Endothelial cell of umbilical vein (primary cell): ENCODE measurements at regions not wholly inside any gene's neighbourhood (a gene's known extent, or its start where the extent isn't known, plus 50 kb on each side); places are given as distances from the start of the nearest gene placed in this dataset.

ENCODE experiments used
- BruUV-seq: library from RNA; stranded (reverse); fragments of 400-500 nt; replicated peaks from 2 replicates; lab custom pipeline; 2021; lab: Mats Ljungman, UMichigan
- CTCF ChIA-PET: fragments of 300-600, 350-600 bp; sonication (Branson Sonifier 250); formaldehyde crosslinking; loops from one replicate; lab custom pipeline; 2021; ENCODE audit warnings: antibody characterized with exemption, inconsistent platforms; lab: Charles Lee
- POLR2A ChIA-PET: fragments of 300-600, 350-600 bp; sonication (Branson Sonifier 250); formaldehyde crosslinking; loops from one replicate; lab custom pipeline; 2021; ENCODE audit warnings: antibody characterized with exemption, inconsistent platforms; lab: Charles Lee
- DNase-seq: peaks from one replicate; pipeline ENCODE4 v3.0.0-alpha.2; 2011; ENCODE audit warnings: low read depth, low spot score
- FAIRE-seq: peaks from 2 replicates; lab custom pipeline; 2011; peaks lifted over from hg19 to GRCh38; lab: Jason Lieb, UNC
- H2AFZ ChIP-seq: 2 replicates; pipeline ENCODE4 v1.6.0; 2012; ENCODE audit warnings: low read depth, low read length, control low read depth, inconsistent platforms
- H3K27ac ChIP-seq: 2 replicates; pipeline ENCODE4 v1.5.1; 2011; ENCODE audit warnings: low read depth, mild to moderate bottlenecking, control low read depth, low read length, moderate library complexity; ENCODE audit not compliant: insufficient read depth
- H3K27me3 ChIP-seq, 2 experiments: 2 replicates each; pipeline versions ENCODE4 v1.6.0 to v1.6.1; 2011; ENCODE audit warnings: low read length in 2 of 2, mixed read lengths in 1 of 2; ENCODE audit not compliant: control insufficient read depth in 2 of 2, insufficient read depth in 2 of 2
- H3K36me3 ChIP-seq, 2 experiments: 2 replicates in 1 of 2; 3 replicates in 1 of 2; pipeline ENCODE4 v1.5.1; 2011; ENCODE audit warnings: low read length in 2 of 2, mild to moderate bottlenecking in 1 of 2, moderate library complexity in 1 of 2; ENCODE audit not compliant: control insufficient read depth in 2 of 2, insufficient read depth in 2 of 2; ENCODE audit errors: extremely low read depth in 1 of 2
- H3K4me1 ChIP-seq: 3 replicates; pipeline ENCODE4 v1.5.1; 2011; ENCODE audit warnings: mild to moderate bottlenecking, low read length; ENCODE audit not compliant: control insufficient read depth, insufficient read depth; ENCODE audit errors: extremely low read depth
- H3K4me2 ChIP-seq: 2 replicates; pipeline ENCODE4 v1.6.1; 2011; ENCODE audit warnings: low read length, control low read depth, mixed read lengths; ENCODE audit not compliant: insufficient read depth
- H3K4me3 ChIP-seq, 3 experiments: fragments of 200-600 bp in 1 of 3; sonication (generic), shearing (Covaris generic) in 1 of 3; replicated peaks in 1 of 3; 2 replicates each; pipeline ENCODE4 v1.5.1; 2011 to 2016; ENCODE audit warnings: control low read depth in 3 of 3, low read length in 3 of 3, mild to moderate bottlenecking in 2 of 3, inconsistent platforms in 1 of 3, low read depth in 1 of 3, moderate library complexity in 1 of 3; ENCODE audit not compliant: insufficient read depth in 1 of 3
- H3K79me2 ChIP-seq: 2 replicates; pipeline ENCODE4 v1.6.0; 2012; ENCODE audit warnings: low read length, inconsistent platforms; ENCODE audit not compliant: control insufficient read depth, insufficient read depth
- H3K9ac ChIP-seq: replicated peaks from 2 replicates; pipeline ENCODE3; 2011; ENCODE audit warnings: low read length, control low read depth; ENCODE audit not compliant: insufficient read depth; ENCODE audit errors: extremely low read depth
- H3K9me1 ChIP-seq: replicated peaks from 3 replicates; pipeline ENCODE4 v1.6.0; 2011; ENCODE audit warnings: mild to moderate bottlenecking, low read length; ENCODE audit not compliant: control insufficient read depth, insufficient read depth; ENCODE audit errors: extremely low read depth
- H3K9me3 ChIP-seq: replicated peaks from 2 replicates; pipeline ENCODE4 v1.5.1; 2012; ENCODE audit warnings: low read length, inconsistent platforms; ENCODE audit not compliant: control insufficient read depth, insufficient read depth
- H4K20me1 ChIP-seq: replicated peaks from 2 replicates; pipeline ENCODE3; 2011; ENCODE audit warnings: mild to moderate bottlenecking, low read length; ENCODE audit not compliant: control insufficient read depth, insufficient read depth; ENCODE audit errors: extremely low read depth
- CTCF ChIP-seq, 2 donors: IDR thresholded peaks; 1 replicate in 1 of 2; 2 replicates in 1 of 2; pipeline ENCODE4 v1.5.1; 2011; ENCODE audit warnings: low read length in 2 of 2, mild to moderate bottlenecking in 2 of 2, moderate library complexity in 2 of 2, control low read depth in 1 of 2, inconsistent platforms in 1 of 2, low read depth in 1 of 2; ENCODE audit not compliant: insufficient read depth in 1 of 2; ENCODE audit errors: extremely low read depth in 1 of 2
- EZH2 ChIP-seq: IDR thresholded peaks from 2 replicates; pipeline ENCODE4 v1.6.1; 2012; ENCODE audit warnings: borderline replicate concordance, low read depth, mild to moderate bottlenecking, moderate library complexity, low read length, inconsistent platforms; ENCODE audit not compliant: severe bottlenecking
- FOS ChIP-seq: IDR thresholded peaks from 2 replicates; pipeline ENCODE4 v1.6.1; 2011; ENCODE audit warnings: mild to moderate bottlenecking, low read length, moderate library complexity, borderline replicate concordance; ENCODE audit not compliant: insufficient read depth
- GATA2 ChIP-seq: IDR thresholded peaks from 2 replicates; pipeline ENCODE4 v1.7.0; 2011; ENCODE audit warnings: low read depth, mild to moderate bottlenecking, moderate library complexity, mixed read lengths, low read length; ENCODE audit not compliant: insufficient read length, insufficient read depth
- JUN ChIP-seq: IDR thresholded peaks from 2 replicates; pipeline ENCODE4 v1.6.1; 2011; ENCODE audit warnings: borderline replicate concordance, low read depth; ENCODE audit not compliant: insufficient read length, insufficient read depth
- MYC ChIP-seq: IDR thresholded peaks from one replicate; pipeline ENCODE4 v1.6.1; 2011; ENCODE audit warnings: mild to moderate bottlenecking, low read depth, low read length
- POLR2A ChIP-seq: IDR thresholded peaks from 2 replicates; pipeline ENCODE4 v1.6.1; 2012; ENCODE audit warnings: low read depth, mild to moderate bottlenecking, control low read depth, low read length
- POLR2AphosphoS5 ChIP-seq: IDR thresholded peaks from 2 replicates; pipeline ENCODE4 v1.6.1; 2012; ENCODE audit warnings: low read depth, mild to moderate bottlenecking, control low read depth, low read length, moderate library complexity; ENCODE audit not compliant: insufficient read depth
- dilution Hi-C: fragments of 300-500 bp; cut with MboI; formaldehyde crosslinking; loops from one replicate; pipeline ENCODE4 v1.15.0; 2019; ENCODE audit warnings: low sequenced_read_pairs; ENCODE audit not compliant: extremely low pct_ligation_motif_present
- intact Hi-C: fragments of 100-400 bp; cut with micrococcal nuclease; formaldehyde crosslinking; loops from one replicate; pipeline ENCODE4 v1.10.0; 2022
- TF ChIP-seq, protein P1 (sequence below): IDR thresholded peaks from 2 replicates; pipeline ENCODE4 v1.6.1; 2011; ENCODE audit not compliant: insufficient read depth, insufficient read length

DNA sequence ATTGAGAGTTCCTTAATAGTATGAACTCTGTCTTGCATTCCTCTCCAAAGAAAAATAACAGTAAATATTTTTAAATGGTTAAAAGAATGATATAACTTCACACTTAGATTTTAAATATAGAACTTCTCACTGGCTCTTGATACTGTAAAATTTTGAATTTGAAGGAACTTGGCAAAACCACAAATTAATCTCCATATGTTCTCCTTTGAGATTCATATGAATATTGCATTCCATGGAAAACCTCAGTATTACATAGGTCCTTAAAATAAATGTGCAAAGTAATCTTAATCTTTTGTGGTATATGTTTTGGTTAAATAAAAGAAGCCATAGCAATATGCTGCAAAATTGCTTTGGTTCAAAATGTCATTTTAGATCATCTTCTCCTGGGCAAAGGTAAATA is 1137.6 kb upstream of the LRRTM3 start:
- Histone ChIP-seq H3K9me3 (no peaks in the 10 kb centered on the region), H3K9me1 (no peaks in the 10 kb centered on the region), H3K79me2 (no peaks in the 10 kb centered on the region), H4K20me1 (no peaks in the 10 kb centered on the region), H3K27me3 (no peaks in the 10 kb centered on the region), H3K4me3 (no peak overlapping the region), H3K27ac (no peak overlapping the region), H3K4me2 (no peak overlapping the region), H3K36me3 (no peaks in the 10 kb centered on the region), H2AFZ (no peak overlapping the region), H3K4me1 (no peaks in the 10 kb centered on the region), H3K9ac (no peak overlapping the region)
- no TSS peak for BruUV-seq
- POLR2A ChIA-PET: no interaction called here
- no peak for DNase-seq
- dilution Hi-C loops: no loop called here
- TF ChIP-seq POLR2A (no peak), GATA2 (no peak), FOS (no peak), EZH2 (no peak), JUN (no peak), POLR2AphosphoS5 (no peak), MYC (no peak), CTCF (IDR thresholded peaks at IDR 0.05; ENCODE audit: extremely low read depth in 1 of 2, insufficient read depth in 1 of 2, low read depth in 1 of 2, low read length in 2 of 2) (no peak)
- TF ChIP-seq, protein P1, sequence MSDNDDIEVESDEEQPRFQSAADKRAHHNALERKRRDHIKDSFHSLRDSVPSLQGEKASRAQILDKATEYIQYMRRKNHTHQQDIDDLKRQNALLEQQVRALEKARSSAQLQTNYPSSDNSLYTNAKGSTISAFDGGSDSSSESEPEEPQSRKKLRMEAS: no peak
- intact Hi-C loops: no loop called here
- no peak for FAIRE-seq
- CTCF ChIA-PET: no interaction called here
